HEK293 (cell line): ENCODE measurements at regions not wholly inside any gene's neighbourhood (a gene's known extent, or its start where the extent isn't known, plus 50 kb on each side); places are given as distances from the start of the nearest gene placed in this dataset.

Source experiments
- CTCF ChIA-PET: fragments of 350-600 bp; formaldehyde crosslinking; extraction: SDS; loops from one replicate; lab custom pipeline; 2021; ENCODE audit warnings: antibody characterized with exemption; lab: Yijun Ruan, JAX
- POLR2A ChIA-PET: fragments of 300-600 bp; formaldehyde crosslinking; extraction: SDS; loops from one replicate; lab custom pipeline; 2020; ENCODE audit warnings: antibody characterized with exemption, inconsistent platforms; lab: Yijun Ruan, JAX
- H3K27ac ChIP-seq: fragments of 200-500 bp; sonication (Bioruptor generic); 2 replicates; pipeline ENCODE4 v1.5.1; 2014; ENCODE audit warnings: low read depth, low read length, control low read depth, inconsistent platforms; ENCODE audit errors: extremely low read depth
- H3K36me3 ChIP-seq, 2 experiments: fragments of 200-500 bp in 1 of 2; sonication (Bioruptor generic) in 1 of 2; 1 replicate in 1 of 2; 2 replicates in 1 of 2; pipeline ENCODE4 v1.5.1; 2014 to 2017; ENCODE audit warnings: inconsistent platforms in 2 of 2, low read length in 2 of 2; ENCODE audit not compliant: control insufficient read depth in 2 of 2, insufficient read depth in 1 of 2
- H3K4me1 ChIP-seq: fragments of 200-500 bp; sonication (Bioruptor generic); 2 replicates; pipeline ENCODE4 v1.5.1; 2014; ENCODE audit warnings: mild to moderate bottlenecking, low read length, inconsistent platforms; ENCODE audit not compliant: control insufficient read depth, insufficient read depth
- H3K4me3 ChIP-seq: 2 replicates; pipeline ENCODE4 v1.5.1; 2011; ENCODE audit warnings: low read depth, mild to moderate bottlenecking, control low read depth, low read length, moderate library complexity
- H3K9me3 ChIP-seq: fragments of 200-500 bp; sonication (Bioruptor generic); 2 replicates; pipeline ENCODE4 v1.5.1; 2014; ENCODE audit warnings: low read depth, low read length, inconsistent platforms; ENCODE audit not compliant: control insufficient read depth, insufficient read depth
- HOXC10 ChIP-seq: sonication (generic); formaldehyde crosslinking; IDR thresholded peaks from 2 replicates; pipeline ENCODE4 v1.8.1; 2023; ENCODE audit warnings: mild to moderate bottlenecking, missing genetic modification reagents
- KLF16 ChIP-seq: fragments of 450-650 bp; formaldehyde crosslinking; IDR thresholded peaks from 2 replicates; pipeline ENCODE4 v1.5.1; 2017; ENCODE audit warnings: missing biosample characterization, missing genetic modification characterization
- OSR2 ChIP-seq: fragments of 450-650 bp; formaldehyde crosslinking; IDR thresholded peaks from 2 replicates; pipeline ENCODE4 v1.5.1; 2016; ENCODE audit warnings: missing biosample characterization, missing genetic modification characterization
- SCRT1 ChIP-seq: fragments of 450-650 bp; formaldehyde crosslinking; IDR thresholded peaks from 2 replicates; pipeline ENCODE4 v1.5.1; 2016; ENCODE audit warnings: missing biosample characterization, missing genetic modification characterization, borderline replicate concordance
- SETDB1 ChIP-seq: IDR thresholded peaks from one replicate; pipeline ENCODE4 v1.6.1; 2017; ENCODE audit warnings: mild to moderate bottlenecking, low read length, moderate library complexity, mixed read lengths; ENCODE audit not compliant: insufficient read length
- YY1 ChIP-seq: fragments of 450-650 bp; formaldehyde crosslinking; IDR thresholded peaks from 2 replicates; pipeline ENCODE4 v1.5.1; 2018; ENCODE audit warnings: missing biosample characterization, missing genetic modification characterization
- ZBTB48 ChIP-seq: fragments of 450-650 bp; formaldehyde crosslinking; IDR thresholded peaks from 2 replicates; pipeline ENCODE4 v1.5.1; 2016; ENCODE audit warnings: missing biosample characterization, missing genetic modification characterization
- ZFP3 ChIP-seq: fragments of 450-650 bp; formaldehyde crosslinking; IDR thresholded peaks from 2 replicates; pipeline ENCODE4 v1.5.1; 2016; ENCODE audit warnings: low read depth, missing biosample characterization, missing genetic modification characterization
- ZFP41 ChIP-seq: fragments of 450-650 bp; formaldehyde crosslinking; IDR thresholded peaks from 2 replicates; pipeline ENCODE4 v1.5.1; 2016; ENCODE audit warnings: missing biosample characterization, missing genetic modification characterization, borderline replicate concordance
- ZNF138 ChIP-seq: fragments of 450-650 bp; formaldehyde crosslinking; IDR thresholded peaks from 2 replicates; pipeline ENCODE4 v1.5.1; 2016; ENCODE audit warnings: missing biosample characterization, missing genetic modification characterization, borderline replicate concordance
- ZNF157 ChIP-seq: fragments of 450-650 bp; formaldehyde crosslinking; IDR thresholded peaks from 2 replicates; pipeline ENCODE4 v1.5.1; 2016; ENCODE audit warnings: missing biosample characterization, missing genetic modification characterization
- ZNF16 ChIP-seq: fragments of 450-650 bp; formaldehyde crosslinking; IDR thresholded peaks from 2 replicates; pipeline ENCODE4 v1.5.1; 2016; ENCODE audit warnings: low read depth, missing biosample characterization, missing genetic modification characterization
- ZNF239 ChIP-seq: fragments of 450-650 bp; formaldehyde crosslinking; IDR thresholded peaks from 2 replicates; pipeline ENCODE4 v1.5.1; 2016; ENCODE audit warnings: missing biosample characterization, missing genetic modification characterization
- ZNF302 ChIP-seq: fragments of 450-650 bp; formaldehyde crosslinking; IDR thresholded peaks from 2 replicates; pipeline ENCODE4 v1.5.1; 2016; ENCODE audit warnings: missing biosample characterization, missing genetic modification characterization, low read depth
- ZNF311 ChIP-seq: fragments of 450-650 bp; formaldehyde crosslinking; IDR thresholded peaks from 2 replicates; pipeline ENCODE4 v1.5.1; 2017; ENCODE audit warnings: missing biosample characterization, missing genetic modification characterization, borderline replicate concordance
- ZNF768 ChIP-seq: fragments of 450-650 bp; formaldehyde crosslinking; IDR thresholded peaks from 2 replicates; pipeline ENCODE4 v1.5.1; 2018; ENCODE audit warnings: missing biosample characterization, mild to moderate bottlenecking, missing genetic modification characterization
- ZNF843 ChIP-seq: fragments of 450-650 bp; formaldehyde crosslinking; IDR thresholded peaks from 2 replicates; pipeline ENCODE4 v1.5.1; 2016; ENCODE audit warnings: missing biosample characterization, missing genetic modification characterization
- TF ChIP-seq, protein P1 (sequence below): fragments of 450-650 bp; formaldehyde crosslinking; IDR thresholded peaks from 2 replicates; pipeline ENCODE4 v1.5.1; 2016; ENCODE audit warnings: missing biosample characterization, missing genetic modification characterization, low read depth
- TF ChIP-seq, protein P2 (sequence below): fragments of 450-650 bp; formaldehyde crosslinking; IDR thresholded peaks from 2 replicates; pipeline ENCODE4 v1.5.1; 2016; ENCODE audit warnings: missing biosample characterization, missing genetic modification characterization, borderline replicate concordance
- TF ChIP-seq, protein P3 (sequence below): fragments of 450-650 bp; formaldehyde crosslinking; IDR thresholded peaks from 2 replicates; pipeline ENCODE4 v1.5.1; 2016; ENCODE audit warnings: missing biosample characterization, missing genetic modification characterization
- TF ChIP-seq, protein P4 (sequence below): fragments of 450-650 bp; formaldehyde crosslinking; IDR thresholded peaks from 2 replicates; pipeline ENCODE4 v1.5.1; 2016; ENCODE audit warnings: missing biosample characterization, missing genetic modification characterization
- TF ChIP-seq, protein P5 (sequence below): fragments of 450-650 bp; formaldehyde crosslinking; IDR thresholded peaks from 2 replicates; pipeline ENCODE4 v1.5.1; 2016; ENCODE audit warnings: missing biosample characterization, missing genetic modification characterization

DNA sequence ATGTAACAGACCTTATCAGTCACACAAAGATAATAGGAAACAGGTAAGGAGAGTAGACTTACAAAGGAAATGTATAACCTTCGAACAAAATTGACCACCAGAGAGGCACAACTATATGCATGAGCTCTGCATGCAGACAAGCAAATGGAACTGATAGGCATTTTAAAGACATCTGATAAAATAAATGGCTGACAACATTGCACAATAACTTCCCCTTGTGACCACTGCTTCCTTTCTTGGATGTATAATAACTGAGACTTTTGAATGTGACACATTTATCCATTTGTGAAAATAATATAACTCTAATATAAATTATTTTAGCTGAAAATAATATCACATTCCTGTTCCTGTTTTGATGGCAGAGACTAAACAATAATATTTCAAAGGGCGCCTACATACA lies 654.2 kb upstream of the STEAP1 start:
- TF ChIP-seq SCRT1 (tag by site-specific recombination) (no peak), ZNF239 (no peak), ZNF768 (tag by site-specific recombination) (no peak), ZNF157 (tag by site-specific recombination) (no peak), YY1 (tag by site-specific recombination) (no peak), ZBTB48 (tag by site-specific recombination) (no peak), ZNF843 (tag by site-specific recombination) (no peak), HOXC10 (CRISPR knock-in tag) (no peak), SETDB1 (no peak)
- TF ChIP-seq, protein P1, sequence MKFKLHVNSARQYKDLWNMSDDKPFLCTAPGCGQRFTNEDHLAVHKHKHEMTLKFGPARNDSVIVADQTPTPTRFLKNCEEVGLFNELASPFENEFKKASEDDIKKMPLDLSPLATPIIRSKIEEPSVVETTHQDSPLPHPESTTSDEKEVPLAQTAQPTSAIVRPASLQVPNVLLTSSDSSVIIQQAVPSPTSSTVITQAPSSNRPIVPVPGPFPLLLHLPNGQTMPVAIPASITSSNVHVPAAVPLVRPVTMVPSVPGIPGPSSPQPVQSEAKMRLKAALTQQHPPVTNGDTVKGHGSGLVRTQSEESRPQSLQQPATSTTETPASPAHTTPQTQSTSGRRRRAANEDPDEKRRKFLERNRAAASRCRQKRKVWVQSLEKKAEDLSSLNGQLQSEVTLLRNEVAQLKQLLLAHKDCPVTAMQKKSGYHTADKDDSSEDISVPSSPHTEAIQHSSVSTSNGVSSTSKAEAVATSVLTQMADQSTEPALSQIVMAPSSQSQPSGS (tag by site-specific recombination) = no peak
- TF ChIP-seq, protein P2, sequence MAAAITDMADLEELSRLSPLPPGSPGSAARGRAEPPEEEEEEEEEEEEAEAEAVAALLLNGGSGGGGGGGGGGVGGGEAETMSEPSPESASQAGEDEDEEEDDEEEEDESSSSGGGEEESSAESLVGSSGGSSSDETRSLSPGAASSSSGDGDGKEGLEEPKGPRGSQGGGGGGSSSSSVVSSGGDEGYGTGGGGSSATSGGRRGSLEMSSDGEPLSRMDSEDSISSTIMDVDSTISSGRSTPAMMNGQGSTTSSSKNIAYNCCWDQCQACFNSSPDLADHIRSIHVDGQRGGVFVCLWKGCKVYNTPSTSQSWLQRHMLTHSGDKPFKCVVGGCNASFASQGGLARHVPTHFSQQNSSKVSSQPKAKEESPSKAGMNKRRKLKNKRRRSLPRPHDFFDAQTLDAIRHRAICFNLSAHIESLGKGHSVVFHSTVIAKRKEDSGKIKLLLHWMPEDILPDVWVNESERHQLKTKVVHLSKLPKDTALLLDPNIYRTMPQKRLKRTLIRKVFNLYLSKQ = no peak
- TF ChIP-seq, protein P3, sequence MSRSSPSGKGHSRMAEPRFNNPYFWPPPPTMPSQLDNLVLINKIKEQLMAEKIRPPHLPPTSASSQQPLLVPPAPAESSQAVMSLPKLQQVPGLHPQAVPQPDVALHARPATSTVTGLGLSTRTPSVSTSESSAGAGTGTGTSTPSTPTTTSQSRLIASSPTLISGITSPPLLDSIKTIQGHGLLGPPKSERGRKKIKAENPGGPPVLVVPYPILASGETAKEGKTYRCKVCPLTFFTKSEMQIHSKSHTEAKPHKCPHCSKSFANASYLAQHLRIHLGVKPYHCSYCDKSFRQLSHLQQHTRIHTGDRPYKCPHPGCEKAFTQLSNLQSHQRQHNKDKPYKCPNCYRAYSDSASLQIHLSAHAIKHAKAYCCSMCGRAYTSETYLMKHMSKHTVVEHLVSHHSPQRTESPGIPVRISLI (tag by site-specific recombination) = no peak
- TF ChIP-seq, protein P4, sequence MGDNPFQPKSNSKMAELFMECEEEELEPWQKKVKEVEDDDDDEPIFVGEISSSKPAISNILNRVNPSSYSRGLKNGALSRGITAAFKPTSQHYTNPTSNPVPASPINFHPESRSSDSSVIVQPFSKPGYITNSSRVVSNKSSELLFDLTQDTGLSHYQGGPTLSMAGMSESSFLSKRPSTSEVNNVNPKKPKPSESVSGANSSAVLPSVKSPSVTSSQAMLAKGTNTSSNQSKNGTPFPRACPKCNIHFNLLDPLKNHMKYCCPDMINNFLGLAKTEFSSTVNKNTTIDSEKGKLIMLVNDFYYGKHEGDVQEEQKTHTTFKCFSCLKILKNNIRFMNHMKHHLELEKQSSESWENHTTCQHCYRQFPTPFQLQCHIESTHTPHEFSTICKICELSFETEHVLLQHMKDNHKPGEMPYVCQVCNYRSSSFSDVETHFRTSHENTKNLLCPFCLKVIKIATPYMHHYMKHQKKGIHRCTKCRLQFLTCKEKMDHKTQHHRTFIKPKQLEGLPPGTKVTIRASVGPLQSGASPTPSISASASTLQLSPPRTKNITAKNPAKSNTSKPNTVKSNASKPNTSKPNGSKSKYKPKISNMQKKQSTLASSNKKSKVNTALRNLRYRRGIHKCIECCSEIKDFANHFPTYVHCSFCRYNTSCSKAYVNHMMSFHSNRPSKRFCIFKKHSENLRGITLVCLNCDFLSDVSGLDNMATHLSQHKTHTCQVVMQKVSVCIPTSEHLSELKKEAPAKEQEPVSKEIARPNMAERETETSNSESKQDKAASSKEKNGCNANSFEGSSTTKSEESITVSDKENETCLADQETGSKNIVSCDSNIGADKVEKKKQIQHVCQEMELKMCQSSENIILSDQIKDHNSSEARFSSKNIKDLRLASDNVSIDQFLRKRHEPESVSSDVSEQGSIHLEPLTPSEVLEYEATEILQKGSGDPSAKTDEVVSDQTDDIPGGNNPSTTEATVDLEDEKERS (tag by site-specific recombination) = no peak
- TF ChIP-seq, all 188 proteins: peak for 0
- Histone ChIP-seq H3K9me3 (no peaks in the 10 kb centered on the region), H3K4me3 (no peak overlapping the region), H3K27ac (no peak overlapping the region), H3K4me1 (no peaks in the 10 kb centered on the region), H3K36me3 (no peaks in the 10 kb centered on the region)
- ChIA-PET POLR2A (no interaction called here), CTCF (no interaction called here)

DNA sequence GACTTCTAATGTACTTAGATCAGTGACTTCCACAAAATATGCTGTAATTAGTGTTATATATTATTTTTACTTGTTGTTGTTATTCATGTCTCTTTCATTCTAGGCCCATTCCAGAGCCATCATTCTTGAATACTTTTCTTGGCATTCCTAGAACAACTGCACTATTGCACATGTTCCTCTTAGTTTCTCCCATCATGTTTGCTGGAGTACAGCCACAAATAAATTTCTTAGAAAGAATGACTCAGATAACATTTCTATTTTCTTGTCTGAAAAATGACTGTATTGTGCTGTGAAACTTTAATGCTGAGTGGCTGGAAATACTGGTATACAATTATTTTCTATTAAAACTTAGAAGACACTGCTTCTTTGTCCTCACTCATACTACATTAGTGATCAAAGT lies 651.0 kb upstream of the STEAP1 start:
- no peaks in the 10 kb centered on the region for H3K36me3 ChIP-seq
- no peaks in the 10 kb centered on the region for H3K4me1 ChIP-seq
- H3K4me3 ChIP-seq = no peak overlapping the region
- no peaks in the 10 kb centered on the region for H3K9me3 ChIP-seq
- H3K27ac ChIP-seq = no peak overlapping the region
- POLR2A ChIA-PET = no interaction called here
- CTCF ChIA-PET = no interaction called here
- TF ChIP-seq, protein P2 = no peak
- TF ChIP-seq, protein P5, sequence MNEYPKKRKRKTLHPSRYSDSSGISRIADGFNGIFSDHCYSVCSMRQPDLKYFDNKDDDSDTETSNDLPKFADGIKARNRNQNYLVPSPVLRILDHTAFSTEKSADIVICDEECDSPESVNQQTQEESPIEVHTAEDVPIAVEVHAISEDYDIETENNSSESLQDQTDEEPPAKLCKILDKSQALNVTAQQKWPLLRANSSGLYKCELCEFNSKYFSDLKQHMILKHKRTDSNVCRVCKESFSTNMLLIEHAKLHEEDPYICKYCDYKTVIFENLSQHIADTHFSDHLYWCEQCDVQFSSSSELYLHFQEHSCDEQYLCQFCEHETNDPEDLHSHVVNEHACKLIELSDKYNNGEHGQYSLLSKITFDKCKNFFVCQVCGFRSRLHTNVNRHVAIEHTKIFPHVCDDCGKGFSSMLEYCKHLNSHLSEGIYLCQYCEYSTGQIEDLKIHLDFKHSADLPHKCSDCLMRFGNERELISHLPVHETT (tag by site-specific recombination) = no peak
- no peak for TF ChIP-seq KLF16 (tag by site-specific recombination)
- TF ChIP-seq ZNF302 (tag by site-specific recombination) = no peak
- no peak for TF ChIP-seq ZFP41 (tag by site-specific recombination)
- TF ChIP-seq ZNF16 = no peak
- no peak for TF ChIP-seq ZNF138 (tag by site-specific recombination)
- TF ChIP-seq OSR2 (tag by site-specific recombination) = no peak
- no peak for TF ChIP-seq ZNF311 (tag by site-specific recombination)
- TF ChIP-seq ZFP3 (tag by site-specific recombination) = no peak
